ENCODE measurements at regions not wholly inside any gene's neighbourhood (a gene's known extent, or its start where the extent isn't known, plus 50 kb on each side); places are given as distances from the start of the nearest gene placed in this dataset.
"Not testable (repeated sequence)": the region's sequence is repeated elsewhere in the genome, so short reads cannot be mapped to it uniquely, and the experiment has no call there.

- not testable (repeated sequence) for H3K4me3 Mint-ChIP-seq; H3K4me1 Mint-ChIP-seq; H3K27me3 Mint-ChIP-seq; H3K27ac Mint-ChIP-seq; H3K9me3 Mint-ChIP-seq; ATAC-seq (replicated peaks); H3K36me3 Mint-ChIP-seq (ENCODE audit: low read depth)
These were observed 698.5 kb downstream of the C6orf118 start for GRCh38 chr6:164610859-164611258.

- not testable (repeated sequence) for H3K27me3 Mint-ChIP-seq; H3K9me3 Mint-ChIP-seq; ATAC-seq (replicated peaks); H3K36me3 Mint-ChIP-seq (ENCODE audit: low read depth); H3K4me3 Mint-ChIP-seq; H3K4me1 Mint-ChIP-seq; H3K27ac Mint-ChIP-seq
These were observed 707.0 kb downstream of the C6orf118 start for GRCh38 chr6:164602415-164602814.

- Mint-ChIP-seq H3K4me1 (no peaks in the 10 kb centered on the region), H3K4me3 (no peak overlapping the region), H3K27ac (no peak overlapping the region), H3K27me3 (no peaks in the 10 kb centered on the region), H3K36me3 (ENCODE audit: low read depth) (no peaks in the 10 kb centered on the region), H3K9me3 (peaks cover 6% of the 10 kb centered on the region)
- no peak for ATAC-seq (replicated peaks)
These were observed 727.8 kb downstream of the C6orf118 start for GRCh38 chr6:164581563-164581962.

- Mint-ChIP-seq H3K27me3 (no peaks in the 10 kb centered on the region), H3K4me3 (no peak overlapping the region), H3K9me3 (peaks cover 11% of the 10 kb centered on the region), H3K4me1 (no peaks in the 10 kb centered on the region), H3K27ac (no peak overlapping the region), H3K36me3 (ENCODE audit: low read depth) (no peaks in the 10 kb centered on the region)
- no peak for ATAC-seq (replicated peaks)
These were observed 730.4 kb downstream of the C6orf118 start for GRCh38 chr6:164579035-164579434.

- Mint-ChIP-seq H3K4me3 (no peak overlapping the region), H3K27me3 (no peaks in the 10 kb centered on the region), H3K4me1 (no peaks in the 10 kb centered on the region), H3K36me3 (ENCODE audit: low read depth) (no peaks in the 10 kb centered on the region), H3K9me3 (peaks cover 11% of the 10 kb centered on the region), H3K27ac (no peak overlapping the region)
- no peak for ATAC-seq (replicated peaks)
These were observed 730.8 kb downstream of the C6orf118 start for GRCh38 chr6:164578616-164579015.

- Mint-ChIP-seq H3K27ac (no peak overlapping the region), H3K36me3 (ENCODE audit: low read depth) (no peaks in the 10 kb centered on the region), H3K4me3 (no peak overlapping the region), H3K9me3 (peaks cover 4% of the 10 kb centered on the region), H3K27me3 (no peaks in the 10 kb centered on the region), H3K4me1 (no peaks in the 10 kb centered on the region)
- ATAC-seq (replicated peaks) = no peak
These were observed 738.6 kb downstream of the C6orf118 start for GRCh38 chr6:164570801-164571200.

- H3K27ac Mint-ChIP-seq = no peak overlapping the region
- H3K27me3 Mint-ChIP-seq = no peaks in the 10 kb centered on the region
- H3K36me3 Mint-ChIP-seq (ENCODE audit: low read depth) = no peaks in the 10 kb centered on the region
- ATAC-seq (replicated peaks) = no peak
- no peak overlapping the region for H3K4me3 Mint-ChIP-seq
- H3K4me1 Mint-ChIP-seq = no peaks in the 10 kb centered on the region
- no peaks in the 10 kb centered on the region for H3K9me3 Mint-ChIP-seq
These were observed 739.9 kb downstream of the C6orf118 start for GRCh38 chr6:164569509-164569908.

GRCh38 chr6:164563924-164564323 lies 745.5 kb downstream of the C6orf118 start:
- Mint-ChIP-seq H3K4me3 (no peak overlapping the region), H3K27me3 (no peaks in the 10 kb centered on the region), H3K9me3 (peaks cover 5% of the 10 kb centered on the region), H3K4me1 (no peaks in the 10 kb centered on the region), H3K27ac (no peak overlapping the region), H3K36me3 (ENCODE audit: low read depth) (no peaks in the 10 kb centered on the region)
- ATAC-seq (replicated peaks) = no peak

- no peak for ATAC-seq (replicated peaks)
- no peaks in the 10 kb centered on the region for H3K36me3 Mint-ChIP-seq (ENCODE audit: low read depth)
- no peaks in the 10 kb centered on the region for H3K27me3 Mint-ChIP-seq
- no peaks in the 10 kb centered on the region for H3K4me1 Mint-ChIP-seq
- no peak overlapping the region for H3K4me3 Mint-ChIP-seq
- H3K27ac Mint-ChIP-seq = no peak overlapping the region
- H3K9me3 Mint-ChIP-seq = peaks cover 5% of the 10 kb centered on the region
These were observed 747.7 kb downstream of the C6orf118 start for GRCh38 chr6:164561656-164562055.

GRCh38 chr6:164554700-164555476 lies 754.5 kb downstream of the C6orf118 start:
- Mint-ChIP-seq H3K27ac (no peak overlapping the region), H3K36me3 (ENCODE audit: low read depth) (no peaks in the 10 kb centered on the region), H3K4me1 (no peaks in the 10 kb centered on the region), H3K4me3 (no peak overlapping the region), H3K9me3 (peaks cover 11% of the 10 kb centered on the region), H3K27me3 (no peaks in the 10 kb centered on the region)
- no peak for ATAC-seq (replicated peaks)

- Mint-ChIP-seq H3K4me1 (no peaks in the 10 kb centered on the region), H3K9me3 (peaks cover 11% of the 10 kb centered on the region), H3K27me3 (no peaks in the 10 kb centered on the region), H3K27ac (no peak overlapping the region), H3K4me3 (no peak overlapping the region), H3K36me3 (ENCODE audit: low read depth) (no peaks in the 10 kb centered on the region)
- ATAC-seq (replicated peaks) = no peak
These were observed 755.2 kb downstream of the C6orf118 start for GRCh38 chr6:164554226-164554625.

- Mint-ChIP-seq H3K9me3 (peaks cover 13% of the 10 kb centered on the region), H3K4me1 (no peaks in the 10 kb centered on the region), H3K27ac (no peak overlapping the region), H3K36me3 (ENCODE audit: low read depth) (no peaks in the 10 kb centered on the region), H3K4me3 (no peak overlapping the region), H3K27me3 (no peaks in the 10 kb centered on the region)
- no peak for ATAC-seq (replicated peaks)
These were observed 757.7 kb downstream of the C6orf118 start for GRCh38 chr6:164551706-164552105.

- no peak for ATAC-seq (replicated peaks)
- no peaks in the 10 kb centered on the region for H3K36me3 Mint-ChIP-seq (ENCODE audit: low read depth)
- peaks cover 17% of the 10 kb centered on the region for H3K9me3 Mint-ChIP-seq
- H3K4me3 Mint-ChIP-seq = no peak overlapping the region
- no peaks in the 10 kb centered on the region for H3K4me1 Mint-ChIP-seq
- no peak overlapping the region for H3K27ac Mint-ChIP-seq
- no peaks in the 10 kb centered on the region for H3K27me3 Mint-ChIP-seq
These were observed 762.3 kb downstream of the C6orf118 start for GRCh38 chr6:164547076-164547475.

GRCh38 chr6:164546263-164546662 lies 763.1 kb downstream of the C6orf118 start:
- Mint-ChIP-seq H3K27ac (no peak overlapping the region), H3K27me3 (no peaks in the 10 kb centered on the region), H3K9me3 (peaks cover 14% of the 10 kb centered on the region), H3K36me3 (ENCODE audit: low read depth) (no peaks in the 10 kb centered on the region), H3K4me3 (no peak overlapping the region), H3K4me1 (no peaks in the 10 kb centered on the region)
- no peak for ATAC-seq (replicated peaks)

GRCh38 chr6:164534070-164534766 lies 775.2 kb downstream of the C6orf118 start:
- no peaks in the 10 kb centered on the region for H3K27me3 Mint-ChIP-seq
- H3K36me3 Mint-ChIP-seq (ENCODE audit: low read depth) = no peaks in the 10 kb centered on the region
- no peak overlapping the region for H3K4me3 Mint-ChIP-seq
- ATAC-seq (replicated peaks) = no peak
- H3K27ac Mint-ChIP-seq = no peak overlapping the region
- H3K4me1 Mint-ChIP-seq = no peaks in the 10 kb centered on the region
- peaks cover 8% of the 10 kb centered on the region for H3K9me3 Mint-ChIP-seq
